ENCODE measurements at regions not wholly inside any gene's neighbourhood (a gene's known extent, or its start where the extent isn't known, plus 50 kb on each side); places are given as distances from the start of the nearest gene placed in this dataset.

DNA sequence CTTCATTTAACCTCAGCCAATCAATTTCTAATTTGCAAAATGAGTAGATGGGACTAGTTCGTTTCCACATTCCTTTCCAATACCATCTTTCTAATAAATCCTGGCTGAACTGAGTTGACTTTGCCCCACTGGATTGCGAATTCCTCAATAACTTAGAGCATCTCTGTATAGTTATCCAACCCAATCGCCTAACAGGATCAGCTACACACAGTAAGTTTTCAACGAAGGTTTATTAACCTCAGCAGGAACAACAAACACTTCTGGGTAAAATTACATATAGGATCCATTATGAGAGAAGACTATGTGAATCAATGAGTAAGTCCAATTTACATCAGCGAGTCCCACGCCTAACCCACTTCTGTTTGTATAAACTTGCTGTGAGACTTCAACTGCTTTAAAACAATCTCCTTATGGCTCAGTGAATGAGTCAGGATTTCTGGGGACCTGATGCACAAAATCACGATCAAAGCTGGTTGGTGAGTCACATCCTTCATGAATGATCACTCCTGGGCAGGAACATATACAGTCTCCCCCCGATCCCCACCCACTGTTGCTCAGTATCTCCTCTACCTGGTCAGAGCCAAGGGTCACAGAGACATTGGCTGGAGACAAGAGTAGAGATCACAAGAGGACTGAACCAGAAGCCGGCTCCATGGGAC, 142.8 kb downstream of the EDEM1 start:
- H3K4me3 ChIP-seq (ENCODE audit: low read depth, low read length) = no peak overlapping the region
- TF ChIP-seq, protein P1, sequence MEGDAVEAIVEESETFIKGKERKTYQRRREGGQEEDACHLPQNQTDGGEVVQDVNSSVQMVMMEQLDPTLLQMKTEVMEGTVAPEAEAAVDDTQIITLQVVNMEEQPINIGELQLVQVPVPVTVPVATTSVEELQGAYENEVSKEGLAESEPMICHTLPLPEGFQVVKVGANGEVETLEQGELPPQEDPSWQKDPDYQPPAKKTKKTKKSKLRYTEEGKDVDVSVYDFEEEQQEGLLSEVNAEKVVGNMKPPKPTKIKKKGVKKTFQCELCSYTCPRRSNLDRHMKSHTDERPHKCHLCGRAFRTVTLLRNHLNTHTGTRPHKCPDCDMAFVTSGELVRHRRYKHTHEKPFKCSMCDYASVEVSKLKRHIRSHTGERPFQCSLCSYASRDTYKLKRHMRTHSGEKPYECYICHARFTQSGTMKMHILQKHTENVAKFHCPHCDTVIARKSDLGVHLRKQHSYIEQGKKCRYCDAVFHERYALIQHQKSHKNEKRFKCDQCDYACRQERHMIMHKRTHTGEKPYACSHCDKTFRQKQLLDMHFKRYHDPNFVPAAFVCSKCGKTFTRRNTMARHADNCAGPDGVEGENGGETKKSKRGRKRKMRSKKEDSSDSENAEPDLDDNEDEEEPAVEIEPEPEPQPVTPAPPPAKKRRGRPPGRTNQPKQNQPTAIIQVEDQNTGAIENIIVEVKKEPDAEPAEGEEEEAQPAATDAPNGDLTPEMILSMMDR (IDR thresholded peaks at IDR 0.05; ENCODE audit: insufficient read depth, low read length) = no peak
- DNase-seq (ENCODE audit: low read depth) = peak; percentile 0

DNA sequence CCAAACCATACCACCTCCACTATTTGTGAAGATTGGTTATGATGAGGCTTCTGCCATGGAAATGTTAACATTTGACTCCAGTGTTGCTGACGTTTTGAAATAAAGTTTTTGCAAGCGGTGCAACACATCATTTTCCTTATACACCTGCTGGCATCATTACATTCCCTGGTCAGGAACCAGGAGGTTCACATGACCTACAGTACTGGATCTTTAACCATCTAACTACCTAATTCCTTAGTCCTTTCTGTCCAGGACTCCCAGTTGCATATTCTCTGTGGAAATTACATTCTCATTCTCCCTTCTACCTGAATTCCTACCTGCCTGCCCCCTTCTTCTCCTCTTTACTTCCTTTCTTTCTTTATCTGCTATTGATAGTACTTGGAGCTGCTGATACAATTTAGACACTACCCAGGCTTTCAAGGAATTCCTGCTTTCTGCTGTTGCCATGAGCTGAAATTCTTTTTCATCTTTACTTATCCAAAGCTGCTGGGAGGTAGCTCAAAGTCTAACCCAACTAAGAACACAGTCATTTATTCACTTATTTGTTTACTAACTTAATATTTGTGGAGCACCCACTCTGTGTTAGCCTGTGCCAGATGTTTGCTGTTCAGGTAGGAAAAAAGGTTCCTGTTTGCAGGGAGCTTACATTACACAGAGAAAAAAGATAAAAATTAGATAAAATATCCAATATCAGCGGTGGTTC, 144.2 kb downstream of the EDEM1 start:
- TF ChIP-seq, protein P1 (IDR thresholded peaks at IDR 0.05; ENCODE audit: insufficient read depth, low read length) = no peak
- DNase-seq (ENCODE audit: low read depth) = no peak
- H3K4me3 ChIP-seq (ENCODE audit: low read depth, low read length) = no peak overlapping the region

DNA sequence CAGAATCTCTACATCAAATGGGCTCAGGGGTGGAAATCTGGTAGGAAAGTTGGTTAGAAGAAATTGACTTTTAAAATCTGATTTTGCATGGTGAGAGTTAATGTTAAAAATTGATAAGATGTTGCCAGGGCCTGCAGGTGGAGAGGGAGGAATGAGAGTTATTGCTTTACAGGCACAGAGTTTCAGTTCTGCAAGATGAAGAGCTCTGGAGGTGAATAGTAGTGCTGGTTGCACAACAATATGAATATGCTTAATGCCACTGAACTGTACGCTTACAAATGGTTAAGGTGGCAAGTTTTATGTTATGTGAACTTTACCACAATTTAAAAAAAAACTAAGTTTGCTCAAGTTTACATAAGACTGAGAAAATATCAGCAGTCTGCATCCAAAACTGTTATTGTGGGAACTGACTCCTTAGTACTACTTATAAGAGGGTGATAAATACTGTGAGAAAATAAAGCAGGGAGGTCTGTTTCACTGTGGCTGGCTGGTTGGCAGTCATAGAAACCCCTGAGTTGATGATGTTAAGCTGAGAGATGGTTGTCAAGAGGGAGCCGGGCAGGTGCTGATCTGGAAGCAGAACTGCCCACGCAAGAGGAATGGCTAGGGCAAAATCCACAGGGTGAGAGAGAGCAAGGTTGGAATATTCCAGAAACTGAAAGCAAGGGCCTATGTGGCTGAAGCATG, 144.9 kb downstream of the EDEM1 start:
- TF ChIP-seq, protein P1 (IDR thresholded peaks at IDR 0.05; ENCODE audit: insufficient read depth, low read length) = no peak
- no peak overlapping the region for H3K4me3 ChIP-seq (ENCODE audit: low read depth, low read length)
- no peak for DNase-seq (ENCODE audit: low read depth)

DNA sequence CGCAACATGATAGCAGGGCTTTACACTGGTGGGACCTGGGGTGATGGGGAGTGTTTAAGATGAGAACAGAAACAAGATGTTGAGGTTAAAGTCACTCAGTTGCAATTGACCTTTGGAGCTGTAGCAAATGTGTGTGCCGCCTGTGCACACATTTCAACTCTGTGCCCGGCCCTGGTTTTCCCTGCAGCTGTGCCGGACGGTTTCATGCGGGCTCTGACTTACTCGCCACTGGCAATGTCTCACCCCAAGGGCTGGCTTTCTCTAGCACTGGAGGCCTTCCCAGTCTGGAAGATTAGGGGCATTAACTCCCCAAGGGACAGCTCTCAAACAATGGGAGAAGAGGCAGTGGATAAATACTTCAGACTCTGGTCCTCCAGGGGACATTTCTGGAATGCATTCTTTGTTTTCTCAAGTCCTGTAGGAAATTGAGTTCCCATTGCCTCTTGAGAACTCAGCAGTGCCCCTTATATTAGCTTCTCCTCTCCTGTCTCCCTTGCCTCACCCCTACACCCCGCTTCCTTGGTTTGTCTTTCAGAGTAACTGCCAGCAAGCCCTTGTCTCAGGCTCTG, 152.5 kb downstream of the EDEM1 start:
- TF ChIP-seq, protein P1 (IDR thresholded peaks at IDR 0.05; ENCODE audit: insufficient read depth, low read length) = no peak
- no peak for DNase-seq (ENCODE audit: low read depth)
- no peak overlapping the region for H3K4me3 ChIP-seq (ENCODE audit: low read depth, low read length)

DNA sequence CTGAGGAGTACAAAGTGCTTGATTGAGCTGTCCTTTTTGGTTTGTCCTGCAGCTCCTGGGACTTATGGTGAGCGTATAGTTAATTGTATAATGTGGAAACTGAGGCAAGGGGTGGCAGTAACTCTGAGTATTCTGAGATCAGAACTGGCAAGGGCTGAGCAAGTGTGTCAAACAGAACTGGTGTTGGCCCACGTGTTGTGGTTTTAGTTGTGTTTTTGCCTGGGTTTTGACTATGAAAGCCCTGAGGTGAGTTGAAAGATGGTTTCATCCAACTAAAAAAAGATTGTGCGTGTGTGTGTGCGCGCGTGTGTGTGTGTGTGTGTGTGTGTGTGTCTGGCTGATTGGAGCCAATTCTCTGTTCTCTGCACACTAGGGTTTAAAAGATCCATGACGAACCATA, 154.1 kb downstream of the EDEM1 start:
- H3K4me3 ChIP-seq (ENCODE audit: low read depth, low read length) = no peak overlapping the region
- TF ChIP-seq, protein P1 (IDR thresholded peaks at IDR 0.05; ENCODE audit: insufficient read depth, low read length) = no peak
- no peak for DNase-seq (ENCODE audit: low read depth)

DNA sequence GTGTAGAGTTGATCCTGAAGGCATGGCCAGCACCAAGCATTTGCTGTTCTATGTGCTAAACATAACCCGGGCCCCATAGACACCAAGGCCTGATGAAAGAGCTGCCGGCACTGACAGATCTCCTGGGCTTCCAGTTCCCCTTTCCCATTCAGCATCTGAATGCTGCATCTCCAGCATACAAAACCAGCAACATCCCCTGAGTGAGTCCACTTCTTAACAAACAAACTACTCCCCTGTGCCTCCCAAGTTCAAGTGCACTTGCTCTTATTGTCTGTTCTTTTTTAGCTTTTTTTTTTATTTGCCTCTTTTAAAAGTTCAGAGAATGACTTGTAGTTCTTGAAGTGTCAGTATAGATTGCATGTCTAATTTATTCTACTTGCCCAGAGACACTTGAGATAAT, 156.0 kb downstream of the EDEM1 start:
- TF ChIP-seq, protein P1 (IDR thresholded peaks at IDR 0.05; ENCODE audit: insufficient read depth, low read length) = no peak
- H3K4me3 ChIP-seq (ENCODE audit: low read depth, low read length) = no peak overlapping the region
- no peak for DNase-seq (ENCODE audit: low read depth)
